Endodermal cell (in vitro differentiated cells): ENCODE measurements at regions not wholly inside any gene's neighbourhood (a gene's known extent, or its start where the extent isn't known, plus 50 kb on each side); places are given as distances from the start of the nearest gene placed in this dataset.

Experiments used
- DNase-seq: peaks from one replicate; pipeline ENCODE4 v3.0.0-alpha.2; 2017
- H3K27ac ChIP-seq: 2 replicates; pipeline ENCODE4 v1.5.1; 2013; ENCODE audit warnings: mild to moderate bottlenecking, low read depth, low read length, moderate library complexity
- H3K27me3 ChIP-seq: 2 replicates; pipeline ENCODE4 v1.6.1; 2013; ENCODE audit warnings: mild to moderate bottlenecking, low read length, moderate library complexity; ENCODE audit not compliant: insufficient read depth, control insufficient read depth, poor library complexity, severe bottlenecking
- H3K36me3 ChIP-seq: 2 replicates; pipeline ENCODE4 v1.7.0; 2013; ENCODE audit warnings: mild to moderate bottlenecking, low read length, moderate library complexity; ENCODE audit not compliant: control insufficient read depth, insufficient read depth
- H3K4me1 ChIP-seq: one replicate; pipeline ENCODE4 v1.7.0; 2013; ENCODE audit warnings: low read length; ENCODE audit not compliant: control insufficient read depth, insufficient read depth
- H3K4me3 ChIP-seq: 2 replicates; pipeline ENCODE4 v1.5.1; 2013; ENCODE audit warnings: mild to moderate bottlenecking, low read length, moderate library complexity
- H3K9ac ChIP-seq: 2 replicates; pipeline ENCODE4 v1.6.1; 2013; ENCODE audit warnings: mild to moderate bottlenecking, low read length, moderate library complexity; ENCODE audit not compliant: poor library complexity, severe bottlenecking; ENCODE audit errors: extremely low read depth
- H3K9me3 ChIP-seq: 2 replicates; pipeline ENCODE4 v1.6.1; 2013; ENCODE audit warnings: mild to moderate bottlenecking, low read length, moderate library complexity; ENCODE audit not compliant: control insufficient read depth
- H3K27ac Mint-ChIP-seq: 2 replicates; pipeline ENCODE4 v1.8.0; 2020; ENCODE audit warnings: mixed read lengths
- H3K27me3 Mint-ChIP-seq: 2 replicates; pipeline ENCODE4 v1.8.0; 2021; ENCODE audit warnings: mild to moderate bottlenecking, mixed read lengths; ENCODE audit not compliant: insufficient read depth
- H3K36me3 Mint-ChIP-seq: 2 replicates; pipeline ENCODE4 v1.8.0; 2020; ENCODE audit warnings: low read depth, mixed read lengths
- H3K4me1 Mint-ChIP-seq: 2 replicates; pipeline ENCODE4 v1.8.0; 2020; ENCODE audit warnings: mixed read lengths
- H3K4me3 Mint-ChIP-seq: 2 replicates; pipeline ENCODE4 v1.8.0; 2020; ENCODE audit warnings: mild to moderate bottlenecking, moderate library complexity, mixed read lengths
- H3K9me3 Mint-ChIP-seq: 2 replicates; pipeline ENCODE4 v1.8.0; 2020; ENCODE audit warnings: mild to moderate bottlenecking, mixed read lengths
- WGBS, 2 experiments: methylation state at CpG; one replicate each; pipeline versions ENCODE4 v1.1.5 to v1.1.7; 2013; ENCODE audit warnings: missing lambda C conversion rate in 2 of 2, mixed read lengths in 1 of 2; ENCODE audit not compliant: insufficient coverage in 1 of 2, insufficient read length in 1 of 2; 5-methylcytosine and 5-hydroxymethylcytosine counted together
- TF ChIP-seq, protein P1 (sequence below): fragments of 200-600 bp; sonication (generic); conservative IDR thresholded peaks from 2 replicates; pipeline ENCODE4 v1.5.0; 2021; ENCODE audit warnings: antibody characterized with exemption, mild to moderate bottlenecking

DNA sequence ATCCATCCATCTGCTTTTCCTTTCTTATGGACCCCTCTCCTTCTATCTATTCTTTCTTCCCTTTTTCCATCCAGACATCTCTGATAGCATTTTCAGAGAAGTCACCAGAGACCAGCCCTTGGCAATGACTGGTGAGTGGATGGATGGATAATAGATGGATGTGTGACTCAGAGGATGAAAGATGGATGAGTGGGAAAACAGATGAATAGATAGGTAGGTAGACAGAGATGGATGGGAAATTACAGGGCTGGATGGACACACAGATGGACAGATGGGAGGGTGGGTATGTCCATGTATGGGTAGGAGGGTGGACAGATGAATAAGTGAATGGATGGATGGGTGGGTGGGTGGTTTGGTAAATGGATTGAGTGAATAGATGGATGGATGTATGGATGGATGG, 101.0 kb downstream of the LITAF start:
- no peak overlapping the region for H3K9ac ChIP-seq
- H3K9me3 ChIP-seq: no peaks in the 10 kb centered on the region
- H3K4me3 ChIP-seq: no peak overlapping the region
- Mint-ChIP-seq H3K36me3 (no peaks in the 10 kb centered on the region), H3K4me1 (no peaks in the 10 kb centered on the region), H3K4me3 (no peak overlapping the region), H3K27me3 (no peaks in the 10 kb centered on the region), H3K27ac (no peak overlapping the region), H3K9me3 (peaks cover 49% of the 10 kb centered on the region)
- H3K27me3 ChIP-seq: no peaks in the 10 kb centered on the region
- no peak for DNase-seq
- H3K36me3 ChIP-seq: no peaks in the 10 kb centered on the region
- no peak overlapping the region for H3K27ac ChIP-seq
- no peaks in the 10 kb centered on the region for H3K4me1 ChIP-seq
- TF ChIP-seq, protein P1, sequence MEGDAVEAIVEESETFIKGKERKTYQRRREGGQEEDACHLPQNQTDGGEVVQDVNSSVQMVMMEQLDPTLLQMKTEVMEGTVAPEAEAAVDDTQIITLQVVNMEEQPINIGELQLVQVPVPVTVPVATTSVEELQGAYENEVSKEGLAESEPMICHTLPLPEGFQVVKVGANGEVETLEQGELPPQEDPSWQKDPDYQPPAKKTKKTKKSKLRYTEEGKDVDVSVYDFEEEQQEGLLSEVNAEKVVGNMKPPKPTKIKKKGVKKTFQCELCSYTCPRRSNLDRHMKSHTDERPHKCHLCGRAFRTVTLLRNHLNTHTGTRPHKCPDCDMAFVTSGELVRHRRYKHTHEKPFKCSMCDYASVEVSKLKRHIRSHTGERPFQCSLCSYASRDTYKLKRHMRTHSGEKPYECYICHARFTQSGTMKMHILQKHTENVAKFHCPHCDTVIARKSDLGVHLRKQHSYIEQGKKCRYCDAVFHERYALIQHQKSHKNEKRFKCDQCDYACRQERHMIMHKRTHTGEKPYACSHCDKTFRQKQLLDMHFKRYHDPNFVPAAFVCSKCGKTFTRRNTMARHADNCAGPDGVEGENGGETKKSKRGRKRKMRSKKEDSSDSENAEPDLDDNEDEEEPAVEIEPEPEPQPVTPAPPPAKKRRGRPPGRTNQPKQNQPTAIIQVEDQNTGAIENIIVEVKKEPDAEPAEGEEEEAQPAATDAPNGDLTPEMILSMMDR: no peak

DNA sequence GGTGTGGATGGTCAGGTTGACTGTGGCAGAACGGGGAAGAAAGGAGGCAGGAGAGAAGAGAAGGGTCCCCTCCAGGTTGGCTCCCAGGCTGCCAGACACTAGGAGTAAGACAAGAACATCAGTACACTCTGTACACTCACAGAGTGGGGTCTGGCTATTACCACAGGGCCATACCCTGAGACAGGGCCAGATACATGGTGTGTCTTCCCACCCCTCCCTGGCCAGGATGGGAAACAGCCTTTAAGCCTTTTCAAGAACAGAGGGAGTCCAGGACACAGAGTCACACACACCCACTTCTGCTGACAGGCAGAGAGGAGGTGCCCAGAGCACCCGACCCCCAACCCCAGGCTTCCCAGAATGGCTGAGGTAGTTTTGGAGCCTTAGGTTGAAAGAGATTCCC, 99.4 kb downstream of the LITAF start:
- H3K4me3 Mint-ChIP-seq: no peak overlapping the region

DNA sequence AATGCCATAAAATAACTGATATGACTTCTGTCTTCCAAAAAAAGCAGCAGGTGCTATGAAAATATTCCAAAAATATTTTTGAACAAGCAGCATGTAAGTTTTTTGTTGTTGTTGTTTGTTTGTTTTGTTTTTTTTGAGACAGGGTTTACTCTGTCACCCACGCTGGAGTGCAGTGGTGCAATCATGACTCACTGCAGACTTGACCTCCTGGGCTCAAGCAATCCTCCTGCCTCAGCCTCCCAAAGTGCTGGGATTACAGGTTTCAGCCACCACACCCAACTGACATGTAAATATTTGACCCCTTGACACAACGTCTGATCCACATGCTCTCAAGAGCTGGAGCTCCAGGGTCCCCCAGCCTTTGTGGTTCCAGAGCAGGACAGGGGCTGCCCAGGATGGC, 98.4 kb downstream of the LITAF start:
- Histone ChIP-seq H3K36me3 (no peaks in the 10 kb centered on the region), H3K4me3 (no peak overlapping the region), H3K9ac (no peak overlapping the region), H3K9me3 (peaks cover 5% of the 10 kb centered on the region), H3K27me3 (no peaks in the 10 kb centered on the region), H3K4me1 (no peaks in the 10 kb centered on the region), H3K27ac (no peak overlapping the region)
- 87 to 100% methylated on average over 1 to 2 of the region's 2 CpGs for WGBS, 2 experiments
- H3K9me3 Mint-ChIP-seq: peaks cover 38% of the 10 kb centered on the region
- no peaks in the 10 kb centered on the region for H3K27me3 Mint-ChIP-seq
- DNase-seq: no peak
- no peaks in the 10 kb centered on the region for H3K4me1 Mint-ChIP-seq
- H3K4me3 Mint-ChIP-seq: no peak overlapping the region
- TF ChIP-seq, protein P1: no peak
- H3K27ac Mint-ChIP-seq: no peak overlapping the region
- no peaks in the 10 kb centered on the region for H3K36me3 Mint-ChIP-seq

More for the DNA sequence above, 99.4 kb downstream of the LITAF start:
- Mint-ChIP-seq H3K27ac (no peak overlapping the region), H3K36me3 (no peaks in the 10 kb centered on the region), H3K27me3 (no peaks in the 10 kb centered on the region), H3K4me1 (no peaks in the 10 kb centered on the region), H3K9me3 (peaks cover 45% of the 10 kb centered on the region)
- no peak for DNase-seq
- no peaks in the 10 kb centered on the region for H3K27me3 ChIP-seq
- no peaks in the 10 kb centered on the region for H3K4me1 ChIP-seq
- H3K9me3 ChIP-seq: no peaks in the 10 kb centered on the region
- H3K36me3 ChIP-seq: no peaks in the 10 kb centered on the region
- TF ChIP-seq, protein P1: no peak
- H3K4me3 ChIP-seq: no peak overlapping the region
- H3K9ac ChIP-seq: no peak overlapping the region
- no peak overlapping the region for H3K27ac ChIP-seq
- 76% methylated on average over 1 of the region's 2 CpGs; no CpG with 5 or more reads in 1 of the 2 experiments for WGBS, 2 experiments
